Brain microvascular endothelial cell (primary cell): ENCODE measurements at regions not wholly inside any gene's neighbourhood (a gene's known extent, or its start where the extent isn't known, plus 50 kb on each side); places are given as distances from the start of the nearest gene placed in this dataset.
"Not testable (repeated sequence)": the region's sequence is repeated elsewhere in the genome, so short reads cannot be mapped to it uniquely, and the experiment has no call there.

Experiments used
- DNase-seq: peaks from one replicate; pipeline ENCODE4 v3.0.0-alpha.2; 2020
- H3K27ac ChIP-seq: fragments of 250-450 bp; sonication (Bioruptor Pico); 2 replicates; pipeline ENCODE4 v1.5.1; 2020; ENCODE audit warnings: mild to moderate bottlenecking, moderate library complexity
- H3K27me3 ChIP-seq: fragments of 250-450 bp; sonication (Bioruptor Pico); replicated peaks from 2 replicates; pipeline ENCODE4 v1.5.1; 2020; ENCODE audit warnings: mild to moderate bottlenecking
- H3K36me3 ChIP-seq: fragments of 250-450 bp; sonication (Bioruptor Pico); replicated peaks from 2 replicates; pipeline ENCODE4 v1.5.1; 2020; ENCODE audit warnings: mild to moderate bottlenecking
- H3K4me3 ChIP-seq: 2 replicates; pipeline ENCODE4 v1.5.1; 2011; ENCODE audit warnings: low read depth, mild to moderate bottlenecking, control low read depth, low read length, moderate library complexity
- in situ Hi-C: cut with HindIII; loops from 2 replicates; pipeline ENCODE4 v1.10.0; 2017; ENCODE audit warnings: low sequenced_read_pairs, low pct_ligation_motif_present
- TF ChIP-seq, protein P1 (sequence below): IDR thresholded peaks from 2 replicates; pipeline ENCODE4 v1.5.1; 2011; ENCODE audit warnings: low read depth, mild to moderate bottlenecking, moderate library complexity, low read length, control low read depth, inconsistent platforms; ENCODE audit errors: missing control alignments

DNA sequence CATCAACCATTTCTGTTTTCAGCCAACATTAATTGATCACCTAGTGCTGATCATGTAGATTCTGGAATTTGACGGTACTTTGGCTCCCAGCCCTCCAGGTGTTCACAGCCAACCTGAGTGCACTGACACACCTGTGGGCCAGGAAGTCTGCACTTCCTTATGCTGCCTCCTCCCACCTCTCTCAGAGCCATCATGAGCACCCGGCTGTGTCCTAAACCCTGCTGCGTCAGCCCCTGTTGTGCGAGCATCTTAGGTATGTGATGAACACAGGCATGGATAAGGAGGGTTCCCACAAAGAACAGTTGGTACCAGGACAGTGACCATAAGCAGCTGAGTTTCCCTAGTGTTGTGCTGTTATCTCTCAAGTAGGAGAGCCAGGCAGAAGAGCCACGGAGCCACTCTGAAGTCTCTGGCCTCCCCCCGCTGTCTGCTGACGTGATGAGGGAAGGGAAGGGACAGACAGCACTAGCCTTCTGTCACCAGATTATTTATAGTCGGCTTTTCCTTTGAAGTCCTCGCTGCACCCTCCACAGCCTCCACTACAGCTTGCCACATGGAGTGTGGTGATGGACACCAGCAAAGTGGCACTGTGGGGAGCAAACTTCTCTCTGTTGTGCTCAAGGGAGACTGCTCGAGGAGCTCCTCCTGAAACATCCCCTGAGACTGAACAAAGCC is 162.8 kb upstream of the ANKFN1 start:
- no peaks in the 10 kb centered on the region for H3K36me3 ChIP-seq
- TF ChIP-seq, protein P1, sequence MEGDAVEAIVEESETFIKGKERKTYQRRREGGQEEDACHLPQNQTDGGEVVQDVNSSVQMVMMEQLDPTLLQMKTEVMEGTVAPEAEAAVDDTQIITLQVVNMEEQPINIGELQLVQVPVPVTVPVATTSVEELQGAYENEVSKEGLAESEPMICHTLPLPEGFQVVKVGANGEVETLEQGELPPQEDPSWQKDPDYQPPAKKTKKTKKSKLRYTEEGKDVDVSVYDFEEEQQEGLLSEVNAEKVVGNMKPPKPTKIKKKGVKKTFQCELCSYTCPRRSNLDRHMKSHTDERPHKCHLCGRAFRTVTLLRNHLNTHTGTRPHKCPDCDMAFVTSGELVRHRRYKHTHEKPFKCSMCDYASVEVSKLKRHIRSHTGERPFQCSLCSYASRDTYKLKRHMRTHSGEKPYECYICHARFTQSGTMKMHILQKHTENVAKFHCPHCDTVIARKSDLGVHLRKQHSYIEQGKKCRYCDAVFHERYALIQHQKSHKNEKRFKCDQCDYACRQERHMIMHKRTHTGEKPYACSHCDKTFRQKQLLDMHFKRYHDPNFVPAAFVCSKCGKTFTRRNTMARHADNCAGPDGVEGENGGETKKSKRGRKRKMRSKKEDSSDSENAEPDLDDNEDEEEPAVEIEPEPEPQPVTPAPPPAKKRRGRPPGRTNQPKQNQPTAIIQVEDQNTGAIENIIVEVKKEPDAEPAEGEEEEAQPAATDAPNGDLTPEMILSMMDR: no peak
- no peak overlapping the region for H3K4me3 ChIP-seq
- in situ Hi-C loops: no loop called here
- H3K27me3 ChIP-seq: no peaks in the 10 kb centered on the region
- no peak for DNase-seq
- H3K27ac ChIP-seq: no peak overlapping the region

- DNase-seq: no peak
- no peaks in the 10 kb centered on the region for H3K27me3 ChIP-seq
- no peak overlapping the region for H3K4me3 ChIP-seq
- in situ Hi-C loops: no loop called here
- TF ChIP-seq, protein P1: no peak
- no peak overlapping the region for H3K27ac ChIP-seq
- H3K36me3 ChIP-seq: no peaks in the 10 kb centered on the region
Observed at GRCh38 chr17:55996826-55997225, 156.4 kb upstream of the ANKFN1 start.

GRCh38 chr17:56000411-56000810 is 152.9 kb upstream of the ANKFN1 start:
- no peaks in the 10 kb centered on the region for H3K36me3 ChIP-seq
- TF ChIP-seq, protein P1: no peak
- in situ Hi-C loops: no loop called here
- no peak overlapping the region for H3K4me3 ChIP-seq
- no peaks in the 10 kb centered on the region for H3K27me3 ChIP-seq
- DNase-seq: no peak
- H3K27ac ChIP-seq: no peak overlapping the region

GRCh38 chr17:56002656-56003055 is 150.6 kb upstream of the ANKFN1 start:
- in situ Hi-C loops, H3K36me3 ChIP-seq, H3K27ac ChIP-seq, H3K27me3 ChIP-seq, DNase-seq, H3K4me3 ChIP-seq: not testable (repeated sequence)

DNA sequence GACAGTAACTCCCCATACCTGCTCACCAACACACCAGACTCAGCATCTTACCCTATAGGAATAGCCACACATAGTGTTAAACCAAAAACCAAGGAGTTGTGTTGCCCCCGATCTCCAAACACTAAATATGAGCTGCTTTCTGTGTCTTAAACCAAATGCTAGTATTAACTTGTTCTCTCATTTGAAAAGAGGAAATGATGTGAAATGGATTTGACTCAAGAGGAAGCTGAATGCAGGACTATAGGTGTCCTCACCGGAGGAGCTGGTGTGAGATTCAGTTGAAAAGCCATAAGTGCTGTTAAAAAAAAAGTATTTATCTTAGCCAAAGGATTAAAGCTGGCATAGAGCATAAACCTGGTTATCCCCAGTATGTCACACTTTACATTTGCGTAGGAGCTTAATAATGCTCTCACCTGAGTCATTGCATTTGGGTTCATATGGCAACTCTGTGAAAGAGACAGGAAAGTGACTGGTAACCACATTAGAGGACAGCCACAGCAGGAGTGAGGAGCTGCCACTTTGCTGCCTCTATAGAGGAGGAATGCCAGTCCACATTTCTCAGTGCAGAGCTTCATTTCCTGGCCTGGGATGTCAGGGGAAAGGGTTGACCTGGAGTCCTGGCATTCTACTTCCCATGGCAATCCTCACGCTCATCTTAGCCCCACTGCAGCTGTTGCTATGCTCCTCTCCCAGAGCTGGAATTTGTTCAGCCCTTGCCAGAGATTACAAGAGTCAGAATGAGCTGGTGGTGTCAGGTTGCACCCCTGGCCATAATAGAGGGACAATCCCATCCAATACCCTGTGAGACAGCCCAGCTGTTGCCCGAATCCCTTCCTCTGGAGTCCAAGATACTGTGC is 143.3 kb upstream of the ANKFN1 start:
- Histone ChIP-seq H3K36me3 (no peaks in the 10 kb centered on the region), H3K4me3 (no peak overlapping the region), H3K27ac (no peak overlapping the region), H3K27me3 (no peaks in the 10 kb centered on the region)
- no peak for DNase-seq
- in situ Hi-C loops: no loop called here
- TF ChIP-seq, protein P1: no peak

- H3K27me3 ChIP-seq: no peaks in the 10 kb centered on the region
- no peak overlapping the region for H3K27ac ChIP-seq
- H3K36me3 ChIP-seq: no peaks in the 10 kb centered on the region
- DNase-seq: no peak
- H3K4me3 ChIP-seq: no peak overlapping the region
- in situ Hi-C loops: no loop called here
- TF ChIP-seq, protein P1: no peak
Observed at GRCh38 chr17:56011406-56012131, 141.7 kb upstream of the ANKFN1 start.
